ENCODE measurements at regions not wholly inside any gene's neighbourhood (a gene's known extent, or its start where the extent isn't known, plus 50 kb on each side); places are given as distances from the start of the nearest gene placed in this dataset.
"Not testable (repeated sequence)": the region's sequence is repeated elsewhere in the genome, so short reads cannot be mapped to it uniquely, and the experiment has no call there.

DNA sequence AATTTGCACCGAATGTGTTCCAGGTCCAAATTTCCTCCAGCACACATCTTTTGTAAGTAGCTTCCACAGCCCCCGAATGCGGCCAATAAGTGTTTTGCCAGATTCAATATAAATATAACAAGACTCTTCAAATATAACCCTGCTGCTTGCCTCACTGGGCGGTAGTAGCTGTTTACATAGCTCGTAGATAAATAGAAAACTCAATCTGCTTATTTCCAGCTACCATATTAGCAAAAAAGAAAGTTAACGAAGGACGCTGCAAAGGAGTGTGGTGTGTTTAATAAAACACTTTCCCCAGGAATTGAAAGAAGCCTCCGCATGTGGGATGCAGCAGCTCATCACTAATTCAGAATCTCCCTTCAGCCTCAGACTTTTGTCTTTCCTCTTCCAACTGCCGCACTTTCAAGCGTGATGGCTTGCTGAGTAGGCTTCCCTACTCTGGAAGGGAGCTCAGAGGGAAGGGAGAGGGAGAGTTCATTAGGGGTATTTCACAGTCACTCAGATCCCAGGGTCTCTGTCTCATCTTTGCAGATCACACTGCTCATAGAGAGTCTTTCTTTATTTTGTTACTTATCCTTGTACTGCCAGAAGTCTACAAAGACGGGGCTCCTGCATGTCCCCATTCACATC, 367.0 kb downstream of the RND3 start:
- in situ Hi-C loops (cut with MboI; ENCODE audit: low pct_unique_long_range_greater_than_20kb, low sequenced_read_pairs, unreplicated experiment), result no loop called here
- DNase-seq (ENCODE audit: low spot score), result no peak
- TF ChIP-seq, protein P1, sequence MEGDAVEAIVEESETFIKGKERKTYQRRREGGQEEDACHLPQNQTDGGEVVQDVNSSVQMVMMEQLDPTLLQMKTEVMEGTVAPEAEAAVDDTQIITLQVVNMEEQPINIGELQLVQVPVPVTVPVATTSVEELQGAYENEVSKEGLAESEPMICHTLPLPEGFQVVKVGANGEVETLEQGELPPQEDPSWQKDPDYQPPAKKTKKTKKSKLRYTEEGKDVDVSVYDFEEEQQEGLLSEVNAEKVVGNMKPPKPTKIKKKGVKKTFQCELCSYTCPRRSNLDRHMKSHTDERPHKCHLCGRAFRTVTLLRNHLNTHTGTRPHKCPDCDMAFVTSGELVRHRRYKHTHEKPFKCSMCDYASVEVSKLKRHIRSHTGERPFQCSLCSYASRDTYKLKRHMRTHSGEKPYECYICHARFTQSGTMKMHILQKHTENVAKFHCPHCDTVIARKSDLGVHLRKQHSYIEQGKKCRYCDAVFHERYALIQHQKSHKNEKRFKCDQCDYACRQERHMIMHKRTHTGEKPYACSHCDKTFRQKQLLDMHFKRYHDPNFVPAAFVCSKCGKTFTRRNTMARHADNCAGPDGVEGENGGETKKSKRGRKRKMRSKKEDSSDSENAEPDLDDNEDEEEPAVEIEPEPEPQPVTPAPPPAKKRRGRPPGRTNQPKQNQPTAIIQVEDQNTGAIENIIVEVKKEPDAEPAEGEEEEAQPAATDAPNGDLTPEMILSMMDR (IDR thresholded peaks at IDR 0.05; ENCODE audit: extremely low read depth, insufficient read depth, missing control alignments), result no peak

DNA sequence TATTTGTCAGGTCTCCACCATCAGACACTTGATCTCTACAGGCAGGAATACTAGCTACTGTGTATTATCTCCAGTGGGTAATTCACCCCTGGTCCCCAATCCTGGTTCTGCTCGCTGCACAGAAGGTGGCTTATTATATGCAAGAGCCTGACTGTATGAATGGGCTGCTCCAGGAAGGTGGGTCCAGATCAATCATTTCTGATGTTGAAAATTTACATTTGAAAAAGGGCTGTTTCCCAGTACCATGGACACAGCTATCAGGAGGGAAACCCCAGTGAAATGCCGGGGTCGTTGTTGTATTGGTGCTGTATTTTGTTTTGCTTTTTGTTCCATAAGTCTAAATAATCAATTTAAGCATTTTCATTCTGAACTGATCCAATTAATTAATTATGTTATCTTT, 367.6 kb downstream of the RND3 start:
- in situ Hi-C loops (cut with MboI; ENCODE audit: low pct_unique_long_range_greater_than_20kb, low sequenced_read_pairs, unreplicated experiment), result no loop called here
- TF ChIP-seq, protein P1 (IDR thresholded peaks at IDR 0.05; ENCODE audit: extremely low read depth, insufficient read depth, missing control alignments), result no peak

DNA sequence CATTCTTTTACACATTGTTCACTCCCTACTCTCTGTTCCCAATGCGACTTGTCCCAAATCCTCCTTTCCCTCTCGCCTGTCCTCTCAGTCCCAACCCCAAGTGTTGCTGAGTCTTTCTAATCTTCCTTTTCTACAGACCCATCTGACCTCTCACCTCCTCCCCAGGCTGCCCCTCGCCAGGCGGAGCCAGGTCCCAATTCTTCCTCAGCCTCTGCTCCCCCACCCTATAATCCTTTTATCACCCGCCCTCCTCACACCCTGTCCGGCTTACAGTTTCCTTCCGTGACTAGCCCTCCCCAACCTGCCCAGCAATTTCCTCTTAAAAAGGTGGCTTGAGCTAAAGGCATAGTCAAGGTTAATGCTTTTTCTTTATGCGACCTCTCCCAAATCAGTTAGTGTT, 373.4 kb downstream of the RND3 start:
- DNase-seq (ENCODE audit: low spot score); in situ Hi-C loops (cut with MboI; ENCODE audit: low pct_unique_long_range_greater_than_20kb, low sequenced_read_pairs, unreplicated experiment): not testable (repeated sequence)

More for the DNA sequence above, 367.6 kb downstream of the RND3 start:
- DNase-seq (ENCODE audit: low spot score), result no peak

DNA sequence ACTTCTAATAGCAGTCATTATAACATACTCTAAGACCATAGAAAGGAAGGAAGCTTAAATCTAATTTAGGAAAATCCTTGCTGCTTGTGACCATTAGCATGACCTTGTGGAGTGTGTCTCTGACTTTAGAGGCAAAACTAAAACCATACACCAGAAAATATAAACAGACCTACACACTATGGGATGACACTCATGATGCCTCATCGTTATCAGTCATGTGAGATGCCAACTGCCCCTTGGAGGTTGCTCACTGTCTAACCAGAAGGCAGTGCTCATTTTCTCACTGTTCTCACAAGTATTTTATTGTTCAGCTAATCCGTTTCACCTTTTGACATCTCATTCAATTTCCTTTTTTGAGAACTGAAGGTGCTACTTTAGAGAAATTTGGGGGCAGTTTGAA, 376.9 kb downstream of the RND3 start:
- TF ChIP-seq, protein P1 (IDR thresholded peaks at IDR 0.05; ENCODE audit: extremely low read depth, insufficient read depth, missing control alignments), result no peak
- no peak for DNase-seq (ENCODE audit: low spot score)
- in situ Hi-C loops (cut with MboI; ENCODE audit: low pct_unique_long_range_greater_than_20kb, low sequenced_read_pairs, unreplicated experiment), result no loop called here

DNA sequence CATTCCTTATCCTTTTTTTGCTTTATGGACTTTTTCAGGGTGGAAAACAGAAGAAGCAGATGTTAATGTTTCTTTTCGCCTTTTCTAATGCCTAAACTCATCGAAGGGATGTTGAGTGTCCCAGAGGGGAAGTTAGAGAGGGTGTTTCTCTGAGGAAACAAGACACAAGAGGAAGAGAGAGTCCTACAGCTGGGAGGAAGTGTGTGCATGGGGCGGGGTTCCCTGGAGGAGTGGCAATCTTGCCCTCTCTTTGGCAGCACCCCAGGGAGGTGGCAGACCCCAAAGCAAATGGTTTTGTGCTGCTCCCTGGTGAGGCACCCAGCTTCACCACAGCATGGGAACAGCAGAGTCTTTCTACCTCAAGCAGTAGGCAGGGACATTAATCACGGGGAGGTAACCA, 377.6 kb downstream of the RND3 start:
- DNase-seq (ENCODE audit: low spot score), result no peak

DNA sequence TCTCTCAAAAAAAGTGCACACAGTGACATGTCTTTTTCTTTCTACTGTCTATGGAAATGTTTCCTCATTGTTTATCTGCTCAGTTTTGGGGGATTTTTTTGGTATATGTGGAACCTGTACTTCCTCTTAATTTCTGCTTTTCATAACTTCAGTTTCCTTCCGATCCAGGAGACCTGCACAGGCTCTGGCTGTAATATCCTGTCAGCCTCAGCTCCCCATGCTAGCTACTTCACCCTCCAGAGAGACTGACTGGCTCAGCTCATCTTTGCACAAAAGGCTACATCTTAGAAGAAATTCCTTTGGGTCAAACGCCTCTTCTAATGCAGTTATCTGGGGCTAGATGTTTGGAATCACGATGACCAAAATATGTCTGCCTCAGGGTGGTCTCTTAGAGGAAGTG, 378.4 kb downstream of the RND3 start:
- in situ Hi-C loops (cut with MboI; ENCODE audit: low pct_unique_long_range_greater_than_20kb, low sequenced_read_pairs, unreplicated experiment), result no loop called here
- DNase-seq (ENCODE audit: low spot score), result no peak
- TF ChIP-seq, protein P1 (IDR thresholded peaks at IDR 0.05; ENCODE audit: extremely low read depth, insufficient read depth, missing control alignments), result no peak

More for the DNA sequence above, 377.6 kb downstream of the RND3 start:
- TF ChIP-seq, protein P1 (IDR thresholded peaks at IDR 0.05; ENCODE audit: extremely low read depth, insufficient read depth, missing control alignments), result no peak
- in situ Hi-C loops (cut with MboI; ENCODE audit: low pct_unique_long_range_greater_than_20kb, low sequenced_read_pairs, unreplicated experiment), result no loop called here

DNA sequence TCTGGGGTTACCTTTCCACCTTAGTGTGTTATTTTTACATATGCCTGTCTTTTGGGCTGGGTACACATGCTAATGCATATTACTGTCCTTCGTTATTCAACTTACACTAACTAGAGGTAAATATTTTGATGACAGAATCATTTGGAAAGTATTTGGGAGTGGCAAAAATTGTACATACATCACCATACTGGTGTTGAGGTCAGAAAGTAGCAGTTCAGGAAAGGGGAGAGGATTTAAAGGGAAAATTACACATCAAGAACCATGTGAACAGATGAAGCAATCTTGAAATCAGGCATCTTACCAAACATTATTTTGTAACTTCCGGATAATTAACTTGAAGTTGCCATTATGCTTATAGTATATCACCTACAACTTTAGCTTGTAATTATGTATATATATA, 379.7 kb downstream of the RND3 start:
- DNase-seq (ENCODE audit: low spot score), result no peak
- in situ Hi-C loops (cut with MboI; ENCODE audit: low pct_unique_long_range_greater_than_20kb, low sequenced_read_pairs, unreplicated experiment), result no loop called here
- TF ChIP-seq, protein P1 (IDR thresholded peaks at IDR 0.05; ENCODE audit: extremely low read depth, insufficient read depth, missing control alignments), result no peak

All from GM13977 (cell line).